ENCODE measurements at regions not wholly inside any gene's neighbourhood (a gene's known extent, or its start where the extent isn't known, plus 50 kb on each side); places are given as distances from the start of the nearest gene placed in this dataset.

GRCh38 chr12:97109441-97109840, 202.4 kb downstream of the NEDD1 start:
- Histone ChIP-seq H3K9me1 (ENCODE audit: control insufficient read depth, extremely low read depth, insufficient read depth, low read length) (no peaks in the 10 kb centered on the region), H3K9ac (ENCODE audit: control insufficient read depth, extremely low read depth, insufficient read depth, low read length) (no peak overlapping the region), H3K79me2 (ENCODE audit: control insufficient read depth, insufficient read depth, low read length) (no peaks in the 10 kb centered on the region), H4K20me1 (ENCODE audit: control insufficient read depth, extremely low read depth, insufficient read depth, low read length) (no peaks in the 10 kb centered on the region), H3K9me3 (ENCODE audit: control insufficient read depth, low read depth, low read length) (no peaks in the 10 kb centered on the region), H3K4me2 (ENCODE audit: control insufficient read depth, extremely low read depth, insufficient read depth, low read depth, low read length) (no peak overlapping the region), H3K27ac (ENCODE audit: control insufficient read depth, insufficient read depth, low read length) (no peak overlapping the region), H3K36me3 (ENCODE audit: control insufficient read depth in 2 of 2, extremely low read depth in 1 of 2, insufficient read depth in 2 of 2, low read length in 2 of 2) (no peaks in the 10 kb centered on the region), H3K4me1 (ENCODE audit: control insufficient read depth, extremely low read depth, insufficient read depth, low read length) (no peaks in the 10 kb centered on the region), H2AFZ (ENCODE audit: control insufficient read depth, low read length) (no peak overlapping the region), H3K4me3 (ENCODE audit: control insufficient read depth in 2 of 3, extremely low read depth in 1 of 3, insufficient read depth in 2 of 3, low read depth in 1 of 3, low read length in 3 of 3) (no peak overlapping the region), H3K27me3 (ENCODE audit: control insufficient read depth, extremely low read depth, insufficient read depth, low read length) (no peaks in the 10 kb centered on the region)
- FAIRE-seq = no peak
- DNase-seq (ENCODE audit: low read depth, low spot score) = no peak
- TF ChIP-seq CTCF (optimal IDR thresholded peaks at IDR 0.05 in 1 of 3, IDR thresholded peaks at IDR 0.05 in 1 of 3, conservative IDR thresholded peaks at IDR 0.05 in 1 of 3; ENCODE audit: extremely low read depth in 1 of 3, insufficient read depth in 2 of 3, low read length in 3 of 3) (no peak), EZH2 (IDR thresholded peaks at IDR 0.05; ENCODE audit: low read length) (no peak)
- dilution Hi-C loops (cut with MboI; ENCODE audit: extremely low pct_ligation_motif_present, low sequenced_read_pairs) = no loop called here

- Histone ChIP-seq H3K9me3 (ENCODE audit: control insufficient read depth, low read depth, low read length) (no peaks in the 10 kb centered on the region), H3K36me3 (ENCODE audit: control insufficient read depth in 2 of 2, extremely low read depth in 1 of 2, insufficient read depth in 2 of 2, low read length in 2 of 2) (no peaks in the 10 kb centered on the region), H3K9ac (ENCODE audit: control insufficient read depth, extremely low read depth, insufficient read depth, low read length) (no peak overlapping the region), H3K4me3 (ENCODE audit: control insufficient read depth in 2 of 3, extremely low read depth in 1 of 3, insufficient read depth in 2 of 3, low read depth in 1 of 3, low read length in 3 of 3) (no peak overlapping the region), H3K4me2 (ENCODE audit: control insufficient read depth, extremely low read depth, insufficient read depth, low read depth, low read length) (no peak overlapping the region), H4K20me1 (ENCODE audit: control insufficient read depth, extremely low read depth, insufficient read depth, low read length) (no peaks in the 10 kb centered on the region), H3K9me1 (ENCODE audit: control insufficient read depth, extremely low read depth, insufficient read depth, low read length) (no peaks in the 10 kb centered on the region), H3K27ac (ENCODE audit: control insufficient read depth, insufficient read depth, low read length) (no peak overlapping the region), H2AFZ (ENCODE audit: control insufficient read depth, low read length) (no peak overlapping the region), H3K27me3 (ENCODE audit: control insufficient read depth, extremely low read depth, insufficient read depth, low read length) (no peaks in the 10 kb centered on the region), H3K4me1 (ENCODE audit: control insufficient read depth, extremely low read depth, insufficient read depth, low read length) (no peaks in the 10 kb centered on the region), H3K79me2 (ENCODE audit: control insufficient read depth, insufficient read depth, low read length) (no peaks in the 10 kb centered on the region)
- no peak for TF ChIP-seq CTCF (optimal IDR thresholded peaks at IDR 0.05 in 1 of 3, IDR thresholded peaks at IDR 0.05 in 1 of 3, conservative IDR thresholded peaks at IDR 0.05 in 1 of 3; ENCODE audit: extremely low read depth in 1 of 3, insufficient read depth in 2 of 3, low read length in 3 of 3)
- dilution Hi-C loops (cut with MboI; ENCODE audit: extremely low pct_ligation_motif_present, low sequenced_read_pairs) = no loop called here
- DNase-seq (ENCODE audit: low read depth, low spot score) = no peak
- no peak for FAIRE-seq
Observed at GRCh38 chr12:97112136-97112535, 205.1 kb downstream of the NEDD1 start.
